H1 (cell line): ENCODE measurements at regions not wholly inside any gene's neighbourhood (a gene's known extent, or its start where the extent isn't known, plus 50 kb on each side); places are given as distances from the start of the nearest gene placed in this dataset.

Experiments
- ATF2 ChIP-seq: IDR thresholded peaks from 2 replicates; pipeline ENCODE4 v1.6.1; 2012; ENCODE audit warnings: low read length, inconsistent platforms
- E2F6 ChIP-seq: IDR thresholded peaks from 2 replicates; pipeline ENCODE4 v1.6.1; 2012; ENCODE audit warnings: inconsistent platforms
- RNF2 ChIP-seq: fragments of 200-900, 300-1000 bp; sonication (generic); IDR thresholded peaks from 2 replicates; pipeline ENCODE4 v1.7.1; 2016; ENCODE audit warnings: borderline replicate concordance, low read depth, mild to moderate bottlenecking, antibody characterized with exemption, low read length; ENCODE audit not compliant: poor library complexity, severe bottlenecking; ENCODE audit errors: missing control alignments

- TF ChIP-seq E2F6 (no peak), RNF2 (no peak), ATF2 (no peak)
Observed at GRCh38 chr20:56932575-56933330, 303.6 kb downstream of the TFAP2C start (continued).
